H9 (cell line): ENCODE measurements at regions not wholly inside any gene's neighbourhood (a gene's known extent, or its start where the extent isn't known, plus 50 kb on each side); places are given as distances from the start of the nearest gene placed in this dataset.

Experiments used
- DNase-seq: peaks from one replicate; pipeline ENCODE4 v3.0.0-alpha.2; 2017
- H2AFZ ChIP-seq: one replicate; pipeline ENCODE4 v1.6.1; 2013; ENCODE audit warnings: mild to moderate bottlenecking, low read length, control low read depth, moderate library complexity
- H2AK5ac ChIP-seq: 2 replicates; pipeline ENCODE4 v1.6.1; 2013; ENCODE audit warnings: low read length, control low read depth, mixed read lengths; ENCODE audit not compliant: insufficient read length
- H2BK120ac ChIP-seq: one replicate; pipeline ENCODE4 v1.6.1; 2013; ENCODE audit warnings: low read depth, mild to moderate bottlenecking, low read length, control low read depth, inconsistent platforms; ENCODE audit not compliant: poor library complexity, severe bottlenecking
- H2BK12ac ChIP-seq: 2 replicates; pipeline ENCODE4 v1.6.1; 2013; ENCODE audit warnings: low read length, control low read depth, mixed read lengths, low read depth; ENCODE audit not compliant: insufficient read length
- H2BK15ac ChIP-seq: 2 replicates; pipeline ENCODE4 v1.6.1; 2013; ENCODE audit warnings: low read depth, low read length, control low read depth
- H2BK20ac ChIP-seq: one replicate; pipeline ENCODE4 v1.6.1; 2013; ENCODE audit warnings: low read depth, mild to moderate bottlenecking, low read length, control low read depth, inconsistent platforms; ENCODE audit not compliant: poor library complexity, severe bottlenecking
- H2BK5ac ChIP-seq: 2 replicates; pipeline ENCODE4 v1.6.1; 2013; ENCODE audit warnings: low read length, control low read depth, mixed read lengths; ENCODE audit not compliant: insufficient read length
- H3K14ac ChIP-seq: 2 replicates; pipeline ENCODE4 v1.6.1; 2013; ENCODE audit warnings: low read length, control low read depth; ENCODE audit not compliant: insufficient read depth
- H3K18ac ChIP-seq: 2 replicates; pipeline ENCODE4 v1.6.1; 2013; ENCODE audit warnings: low read depth, mild to moderate bottlenecking, mixed read lengths, low read length, control low read depth; ENCODE audit not compliant: insufficient read length
- H3K23ac ChIP-seq: 2 replicates; pipeline ENCODE4 v1.6.1; 2013; ENCODE audit warnings: low read length, control low read depth, mixed read lengths, low read depth; ENCODE audit not compliant: insufficient read length
- H3K23me2 ChIP-seq: 2 replicates; pipeline ENCODE4 v1.6.1; 2013; ENCODE audit warnings: low read depth, mild to moderate bottlenecking, mixed read lengths, low read length, control low read depth; ENCODE audit not compliant: insufficient read length, poor library complexity, severe bottlenecking
- H3K27ac ChIP-seq: 2 replicates; pipeline ENCODE4 v1.5.1; 2013; ENCODE audit warnings: low read length, control low read depth, mixed read lengths, low read depth; ENCODE audit not compliant: insufficient read length
- H3K27me3 ChIP-seq: 2 replicates; pipeline ENCODE4 v1.6.1; 2013; ENCODE audit warnings: low read length, control low read depth, inconsistent platforms; ENCODE audit not compliant: insufficient read depth
- H3K4ac ChIP-seq: 2 replicates; pipeline ENCODE4 v1.6.1; 2013; ENCODE audit warnings: low read depth, mild to moderate bottlenecking, control low read depth, inconsistent platforms, low read length, moderate library complexity
- H3K4me1 ChIP-seq: 2 replicates; pipeline ENCODE4 v1.6.1; 2013; ENCODE audit warnings: low read length, control low read depth, inconsistent platforms; ENCODE audit not compliant: insufficient read depth
- H3K4me2 ChIP-seq: 2 replicates; pipeline ENCODE4 v1.6.1; 2013; ENCODE audit warnings: low read length, control low read depth, mixed read lengths; ENCODE audit not compliant: insufficient read length, insufficient read depth
- H3K56ac ChIP-seq: 2 replicates; pipeline ENCODE4 v1.6.1; 2013; ENCODE audit warnings: low read depth, mild to moderate bottlenecking, mixed read lengths, low read length, control low read depth; ENCODE audit not compliant: insufficient read length
- H3K79me1 ChIP-seq: 2 replicates; pipeline ENCODE4 v1.6.1; 2013; ENCODE audit warnings: low read depth, mild to moderate bottlenecking, moderate library complexity, low read length, control low read depth, inconsistent platforms; ENCODE audit not compliant: insufficient read depth, poor library complexity, severe bottlenecking
- H3K79me2 ChIP-seq: 2 replicates; pipeline ENCODE4 v1.6.1; 2013; ENCODE audit warnings: low read length, control low read depth, inconsistent platforms; ENCODE audit not compliant: insufficient read depth
- H3K9ac ChIP-seq: 2 replicates; pipeline ENCODE4 v1.6.1; 2013; ENCODE audit warnings: low read length, control low read depth, mixed read lengths; ENCODE audit not compliant: insufficient read length; ENCODE audit errors: extremely low read depth
- H3K9me3 ChIP-seq: one replicate; pipeline ENCODE4 v1.6.1; 2013; ENCODE audit warnings: low read depth, low read length, inconsistent platforms; ENCODE audit not compliant: control insufficient read depth
- H3T11ph ChIP-seq: one replicate; pipeline ENCODE4 v1.6.1; 2013; ENCODE audit warnings: mild to moderate bottlenecking, low read length, control low read depth, inconsistent platforms
- H4K20me1 ChIP-seq: one replicate; pipeline ENCODE4 v1.6.1; 2013; ENCODE audit not compliant: control insufficient read depth, insufficient read length, insufficient read depth
- H4K5ac ChIP-seq: 2 replicates; pipeline ENCODE4 v1.6.1; 2013; ENCODE audit warnings: low read depth, mild to moderate bottlenecking, mixed read lengths, low read length, control low read depth; ENCODE audit not compliant: insufficient read length
- H4K8ac ChIP-seq: replicated peaks from 2 replicates; pipeline ENCODE4 v1.6.1; 2013; ENCODE audit warnings: low read length, control low read depth, mixed read lengths, low read depth; ENCODE audit not compliant: insufficient read length
- H4K91ac ChIP-seq: 2 replicates; pipeline ENCODE4 v1.6.1; 2013; ENCODE audit warnings: low read depth, mild to moderate bottlenecking, moderate library complexity, mixed read lengths, low read length, control low read depth; ENCODE audit not compliant: insufficient read length
- H3K27ac Mint-ChIP-seq, 3 experiments: 2 replicates in 2 of 3; 3 replicates in 1 of 3; pipeline ENCODE4 v1.8.0; 2020 to 2021; ENCODE audit warnings: mixed read lengths in 3 of 3, mild to moderate bottlenecking in 1 of 3, moderate library complexity in 1 of 3
- H3K27me3 Mint-ChIP-seq: 2 replicates; pipeline ENCODE4 v1.8.0; 2021; ENCODE audit warnings: low read depth, mild to moderate bottlenecking, moderate library complexity, mixed read lengths
- H3K36me3 Mint-ChIP-seq, 3 experiments: 2 replicates in 2 of 3; 3 replicates in 1 of 3; pipeline ENCODE4 v1.8.0; 2020 to 2021; ENCODE audit warnings: low read depth in 3 of 3, mixed read lengths in 3 of 3; ENCODE audit not compliant: insufficient read depth in 1 of 3
- H3K4me1 Mint-ChIP-seq, 2 experiments: 2 replicates each; pipeline ENCODE4 v1.8.0; 2020; ENCODE audit warnings: mixed read lengths in 2 of 2
- H3K4me3 Mint-ChIP-seq, 2 experiments: 2 replicates in 1 of 2; 3 replicates in 1 of 2; pipeline ENCODE4 v1.8.0; 2020 to 2021; ENCODE audit warnings: mild to moderate bottlenecking in 2 of 2, mixed read lengths in 2 of 2, moderate library complexity in 1 of 2
- H3K9me3 Mint-ChIP-seq, 2 experiments: 2 replicates in 1 of 2; 3 replicates in 1 of 2; pipeline ENCODE4 v1.8.0; 2020; ENCODE audit warnings: mild to moderate bottlenecking in 2 of 2, mixed read lengths in 2 of 2, moderate library complexity in 1 of 2
- CTCF ChIP-seq: fragments of 200-600 bp; sonication (generic); conservative IDR thresholded peaks from 3 replicates; pipeline ENCODE4 v1.8.0; 2021; ENCODE audit warnings: antibody characterized with exemption, mild to moderate bottlenecking
- WGBS: extraction: QIAGEN DNeasy Blood & Tissue Kit; methylation state at CpG from one replicate; pipeline ENCODE4 v1.1.7; 2013; ENCODE audit warnings: missing lambda C conversion rate, low lambda C conversion rate, mixed read lengths; ENCODE audit not compliant: insufficient read length; ENCODE audit errors: extremely low coverage; 5-methylcytosine and 5-hydroxymethylcytosine counted together

GRCh38 chr16:76796416-76796815, 394.6 kb upstream of the MON1B start:
- Histone ChIP-seq H3K79me1 (no peaks in the 10 kb centered on the region), H2AK5ac (no peak overlapping the region), H3K27me3 (no peaks in the 10 kb centered on the region), H3K27ac (no peak overlapping the region), H2BK20ac (no peak overlapping the region), H3K18ac (no peak overlapping the region), H2AFZ (no peak overlapping the region), H4K91ac (no peak overlapping the region), H3K9ac (no peak overlapping the region), H3K23me2 (no peaks in the 10 kb centered on the region), H3K4me1 (no peaks in the 10 kb centered on the region), H4K8ac (no peak overlapping the region), H3K56ac (no peak overlapping the region), H3T11ph (no peak overlapping the region), H2BK120ac (no peak overlapping the region), H3K4me2 (no peak overlapping the region), H3K9me3 (no peaks in the 10 kb centered on the region), H2BK12ac (no peak overlapping the region), H4K20me1 (peaks cover 3% of the 10 kb centered on the region), H3K14ac (no peak overlapping the region), H2BK15ac (no peak overlapping the region), H2BK5ac (no peak overlapping the region), H3K79me2 (no peaks in the 10 kb centered on the region), H4K5ac (no peak overlapping the region), H3K23ac (no peak overlapping the region), H3K4ac (no peak overlapping the region)
- Mint-ChIP-seq H3K4me3 (no peak overlapping the region), H3K4me1 (peaks cover 2 to 10% of the 10 kb centered on the region in 2 experiments; a peak in 3 of 4 replicates), H3K36me3 (no peaks in the 10 kb centered on the region), H3K9me3 (no peaks in the 10 kb centered on the region), H3K27me3 (no peaks in the 10 kb centered on the region), H3K27ac (no peak overlapping the region)
- DNase-seq, result no peak
- TF ChIP-seq CTCF, result no peak
- whole genome bisulfite sequencing, result no CpG with 5 or more reads among the region's 8 CpGs
